ENCODE measurements at regions not wholly inside any gene's neighbourhood (a gene's known extent, or its start where the extent isn't known, plus 50 kb on each side); places are given as distances from the start of the nearest gene placed in this dataset.

DNA sequence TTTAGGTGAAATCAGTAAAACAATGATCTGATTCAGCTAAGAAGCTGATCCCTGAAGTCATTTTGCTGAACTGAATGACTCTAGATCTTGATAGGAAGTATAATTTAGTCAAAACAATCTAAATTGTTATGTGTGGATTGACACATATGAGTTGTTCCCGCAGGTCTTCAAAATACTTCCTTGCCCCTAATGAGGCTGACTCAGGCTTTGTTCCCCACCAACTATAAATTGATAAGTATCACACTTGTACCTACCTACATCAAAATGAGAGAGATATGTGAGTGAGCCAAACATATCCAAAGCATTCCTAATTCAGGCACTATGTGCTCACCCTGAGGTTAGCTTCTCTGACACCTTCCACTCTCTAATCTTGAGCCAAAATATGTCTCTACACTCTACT is 507.1 kb downstream of the PLPP3 start:
- WGBS (ENCODE audit: missing lambda C conversion rate), result 96% methylated on average over 1 of the region's 1 CpG
- ChIA-PET CTCF (no interaction called here), POLR2A (no interaction called here)
- ATAC-seq (no peak), DNase-seq (ENCODE audit: low read depth in 1 of 2, low spot score in 1 of 2) (no peak), FAIRE-seq (no peak)
- Histone ChIP-seq H3K9me3 (no peaks in the 10 kb centered on the region), H3K27ac (no peak overlapping the region), H3K4me3 (no peak overlapping the region), H3K4me2 (no peak overlapping the region), H3K4me1 (peaks cover 10% of the 10 kb centered on the region; the same call in 2 of the 3 replicates)
- TF ChIP-seq, protein P1, sequence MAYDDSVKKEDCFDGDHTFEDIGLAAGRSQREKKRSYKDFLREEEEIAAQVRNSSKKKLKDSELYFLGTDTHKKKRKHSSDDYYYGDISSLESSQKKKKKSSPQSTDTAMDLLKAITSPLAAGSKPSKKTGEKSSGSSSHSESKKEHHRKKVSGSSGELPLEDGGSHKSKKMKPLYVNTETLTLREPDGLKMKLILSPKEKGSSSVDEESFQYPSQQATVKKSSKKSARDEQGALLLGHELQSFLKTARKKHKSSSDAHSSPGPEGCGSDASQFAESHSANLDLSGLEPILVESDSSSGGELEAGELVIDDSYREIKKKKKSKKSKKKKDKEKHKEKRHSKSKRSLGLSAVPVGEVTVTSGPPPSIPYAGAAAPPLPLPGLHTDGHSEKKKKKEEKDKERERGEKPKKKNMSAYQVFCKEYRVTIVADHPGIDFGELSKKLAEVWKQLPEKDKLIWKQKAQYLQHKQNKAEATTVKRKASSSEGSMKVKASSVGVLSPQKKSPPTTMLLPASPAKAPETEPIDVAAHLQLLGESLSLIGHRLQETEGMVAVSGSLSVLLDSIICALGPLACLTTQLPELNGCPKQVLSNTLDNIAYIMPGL (CRISPR knock-in tag; IDR thresholded peaks at IDR 0.05; ENCODE audit: borderline replicate concordance), result no peak
- TF ChIP-seq FOSB (CRISPR knock-in tag; IDR thresholded peaks at IDR 0.05) (no peak), ZSCAN20 (CRISPR knock-in tag; IDR thresholded peaks at IDR 0.05) (no peak), CHD2 (IDR thresholded peaks at IDR 0.05; ENCODE audit: low read length, partially characterized antibody) (no peak), HOXB13 (CRISPR knock-in tag; IDR thresholded peaks at IDR 0.05; ENCODE audit: low read depth) (no peak), POLR2A (IDR thresholded peaks at IDR 0.05; ENCODE audit: low read length) (no peak), HDAC2 (IDR thresholded peaks at IDR 0.05) (no peak), FOSL2 (IDR thresholded peaks at IDR 0.05) (no peak), FOSL2 (CRISPR knock-in tag; IDR thresholded peaks at IDR 0.05) (no peak), FOXS1 (CRISPR knock-in tag; IDR thresholded peaks at IDR 0.05) (no peak), KDM5A (IDR thresholded peaks at IDR 0.05) (no peak), PHF8 (IDR thresholded peaks at IDR 0.05; ENCODE audit: borderline replicate concordance, low read depth) (no peak), RAD21 (conservative IDR thresholded peaks at IDR 0.05 in 1 of 2, IDR thresholded peaks at IDR 0.05 in 1 of 2) (no peak), MAFK (IDR thresholded peaks at IDR 0.05; ENCODE audit: partially characterized antibody) (no peak), RNF2 (IDR thresholded peaks at IDR 0.05; ENCODE audit: borderline replicate concordance, low read depth) (no peak), JUN (IDR thresholded peaks at IDR 0.05) (no peak), ZFP36 (IDR thresholded peaks at IDR 0.05; ENCODE audit: borderline replicate concordance, partially characterized antibody) (no peak), HEYL (CRISPR knock-in tag; IDR thresholded peaks at IDR 0.05) (no peak), CEBPB (IDR thresholded peaks at IDR 0.05) (no peak)
- TF ChIP-seq, protein P2, sequence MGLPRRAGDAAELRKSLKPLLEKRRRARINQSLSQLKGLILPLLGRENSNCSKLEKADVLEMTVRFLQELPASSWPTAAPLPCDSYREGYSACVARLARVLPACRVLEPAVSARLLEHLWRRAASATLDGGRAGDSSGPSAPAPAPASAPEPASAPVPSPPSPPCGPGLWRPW (IDR thresholded peaks at IDR 0.05), result no peak
- TF ChIP-seq, protein P3, sequence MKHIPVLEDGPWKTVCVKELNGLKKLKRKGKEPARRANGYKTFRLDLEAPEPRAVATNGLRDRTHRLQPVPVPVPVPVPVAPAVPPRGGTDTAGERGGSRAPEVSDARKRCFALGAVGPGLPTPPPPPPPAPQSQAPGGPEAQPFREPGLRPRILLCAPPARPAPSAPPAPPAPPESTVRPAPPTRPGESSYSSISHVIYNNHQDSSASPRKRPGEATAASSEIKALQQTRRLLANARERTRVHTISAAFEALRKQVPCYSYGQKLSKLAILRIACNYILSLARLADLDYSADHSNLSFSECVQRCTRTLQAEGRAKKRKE (CRISPR knock-in tag; IDR thresholded peaks at IDR 0.05; ENCODE audit: low read depth), result no peak

DNA sequence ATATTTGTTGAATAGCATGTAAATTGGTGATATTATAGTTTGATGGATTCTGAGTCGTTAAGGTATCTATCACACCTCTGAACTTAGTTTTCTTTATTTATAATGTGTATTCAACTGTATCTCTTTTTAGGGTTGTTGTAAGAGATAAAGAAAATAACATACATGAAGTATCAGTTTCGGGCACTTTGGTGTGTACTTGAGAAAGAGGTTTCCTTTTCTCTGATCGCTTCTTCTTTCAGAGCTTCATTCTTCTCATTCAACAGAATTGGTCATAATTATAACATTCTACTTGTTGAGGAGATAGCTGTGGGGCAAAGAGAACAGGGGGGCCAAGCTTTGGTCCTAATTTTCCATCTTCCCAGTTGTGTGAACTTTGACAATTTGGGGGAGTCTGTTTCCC is 508.0 kb downstream of the PLPP3 start:
- WGBS (ENCODE audit: missing lambda C conversion rate), result 85% methylated on average over 3 of the region's 3 CpGs
- TF ChIP-seq, protein P4, sequence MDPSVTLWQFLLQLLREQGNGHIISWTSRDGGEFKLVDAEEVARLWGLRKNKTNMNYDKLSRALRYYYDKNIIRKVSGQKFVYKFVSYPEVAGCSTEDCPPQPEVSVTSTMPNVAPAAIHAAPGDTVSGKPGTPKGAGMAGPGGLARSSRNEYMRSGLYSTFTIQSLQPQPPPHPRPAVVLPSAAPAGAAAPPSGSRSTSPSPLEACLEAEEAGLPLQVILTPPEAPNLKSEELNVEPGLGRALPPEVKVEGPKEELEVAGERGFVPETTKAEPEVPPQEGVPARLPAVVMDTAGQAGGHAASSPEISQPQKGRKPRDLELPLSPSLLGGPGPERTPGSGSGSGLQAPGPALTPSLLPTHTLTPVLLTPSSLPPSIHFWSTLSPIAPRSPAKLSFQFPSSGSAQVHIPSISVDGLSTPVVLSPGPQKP (IDR thresholded peaks at IDR 0.05; ENCODE audit: low read depth, low read length), result no peak
- TF ChIP-seq, protein P5, sequence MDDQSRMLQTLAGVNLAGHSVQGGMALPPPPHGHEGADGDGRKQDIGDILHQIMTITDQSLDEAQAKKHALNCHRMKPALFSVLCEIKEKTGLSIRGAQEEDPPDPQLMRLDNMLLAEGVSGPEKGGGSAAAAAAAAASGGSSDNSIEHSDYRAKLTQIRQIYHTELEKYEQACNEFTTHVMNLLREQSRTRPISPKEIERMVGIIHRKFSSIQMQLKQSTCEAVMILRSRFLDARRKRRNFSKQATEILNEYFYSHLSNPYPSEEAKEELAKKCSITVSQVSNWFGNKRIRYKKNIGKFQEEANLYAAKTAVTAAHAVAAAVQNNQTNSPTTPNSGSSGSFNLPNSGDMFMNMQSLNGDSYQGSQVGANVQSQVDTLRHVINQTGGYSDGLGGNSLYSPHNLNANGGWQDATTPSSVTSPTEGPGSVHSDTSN (IDR thresholded peaks at IDR 0.05), result no peak
- no peak for TF ChIP-seq HDAC2 (IDR thresholded peaks at IDR 0.05)
- no peak for TF ChIP-seq ZSCAN20 (CRISPR knock-in tag; IDR thresholded peaks at IDR 0.05)
- TF ChIP-seq ZFP36 (IDR thresholded peaks at IDR 0.05; ENCODE audit: borderline replicate concordance, partially characterized antibody), result no peak
- no peak for TF ChIP-seq EHMT2 (IDR thresholded peaks at IDR 0.05; ENCODE audit: low read depth)
- TF ChIP-seq HEYL (CRISPR knock-in tag; IDR thresholded peaks at IDR 0.05), result no peak
- TF ChIP-seq CBX2 (IDR thresholded peaks at IDR 0.05; ENCODE audit: borderline replicate concordance, low read depth), result no peak
- TF ChIP-seq, protein P6, sequence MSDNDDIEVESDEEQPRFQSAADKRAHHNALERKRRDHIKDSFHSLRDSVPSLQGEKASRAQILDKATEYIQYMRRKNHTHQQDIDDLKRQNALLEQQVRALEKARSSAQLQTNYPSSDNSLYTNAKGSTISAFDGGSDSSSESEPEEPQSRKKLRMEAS (IDR thresholded peaks at IDR 0.05), result no peak
- no peak for TF ChIP-seq RNF2 (IDR thresholded peaks at IDR 0.05; ENCODE audit: borderline replicate concordance, low read depth)
- TF ChIP-seq NPAS2 (CRISPR knock-in tag; IDR thresholded peaks at IDR 0.05; ENCODE audit: borderline replicate concordance), result no peak
- no peak for TF ChIP-seq KDM5A (IDR thresholded peaks at IDR 0.05)
- no peak for TF ChIP-seq MAZ (IDR thresholded peaks at IDR 0.05; ENCODE audit: borderline replicate concordance, low read depth, low read length)
- no peak for TF ChIP-seq FOSB (CRISPR knock-in tag; IDR thresholded peaks at IDR 0.05)
- TF ChIP-seq KDM1A (IDR thresholded peaks at IDR 0.05; ENCODE audit: low read depth), result no peak
- TF ChIP-seq, protein P3 (CRISPR knock-in tag; IDR thresholded peaks at IDR 0.05; ENCODE audit: low read depth), result no peak

More for the DNA sequence above, 508.0 kb downstream of the PLPP3 start:
- H3K4me3 ChIP-seq, result no peak overlapping the region
- ChIA-PET POLR2A (no interaction called here), CTCF (no interaction called here)
- ATAC-seq, result no peak
- no peak overlapping the region for H3K4me2 ChIP-seq
- no peak for FAIRE-seq
- H3K27ac ChIP-seq, result no peak overlapping the region
- DNase-seq (ENCODE audit: low read depth in 1 of 2, low spot score in 1 of 2), result no peak
- no peaks in the 10 kb centered on the region for H3K9me3 ChIP-seq
- peaks cover 10% of the 10 kb centered on the region; the same call in 2 of the 3 replicates for H3K4me1 ChIP-seq
